ENCODE measurements at regions not wholly inside any gene's neighbourhood (a gene's known extent, or its start where the extent isn't known, plus 50 kb on each side); places are given as distances from the start of the nearest gene placed in this dataset.

DNA sequence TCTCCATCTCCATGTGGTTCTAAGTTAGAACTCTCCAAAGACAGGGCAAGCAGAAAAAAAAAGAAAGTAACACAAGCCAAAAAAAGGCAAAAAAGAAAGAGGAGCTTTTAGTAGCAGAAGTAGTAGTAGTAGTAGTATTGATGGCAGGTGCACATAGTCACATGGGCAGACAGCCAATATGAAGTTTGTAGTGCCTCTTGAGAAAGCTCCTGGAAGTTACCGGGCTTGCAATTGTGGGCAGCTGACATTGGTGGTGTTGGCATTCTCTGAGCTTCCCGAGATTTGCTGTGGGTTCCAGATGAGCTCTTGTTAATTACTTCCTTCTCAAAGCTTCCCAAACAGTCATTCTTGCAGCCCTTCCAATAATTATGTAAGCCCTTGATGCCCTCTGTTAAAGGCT lies 1128.5 kb downstream of the TYW1 start:
- no peak overlapping the region for H3K4me3 ChIP-seq
- TF ChIP-seq, protein P1, sequence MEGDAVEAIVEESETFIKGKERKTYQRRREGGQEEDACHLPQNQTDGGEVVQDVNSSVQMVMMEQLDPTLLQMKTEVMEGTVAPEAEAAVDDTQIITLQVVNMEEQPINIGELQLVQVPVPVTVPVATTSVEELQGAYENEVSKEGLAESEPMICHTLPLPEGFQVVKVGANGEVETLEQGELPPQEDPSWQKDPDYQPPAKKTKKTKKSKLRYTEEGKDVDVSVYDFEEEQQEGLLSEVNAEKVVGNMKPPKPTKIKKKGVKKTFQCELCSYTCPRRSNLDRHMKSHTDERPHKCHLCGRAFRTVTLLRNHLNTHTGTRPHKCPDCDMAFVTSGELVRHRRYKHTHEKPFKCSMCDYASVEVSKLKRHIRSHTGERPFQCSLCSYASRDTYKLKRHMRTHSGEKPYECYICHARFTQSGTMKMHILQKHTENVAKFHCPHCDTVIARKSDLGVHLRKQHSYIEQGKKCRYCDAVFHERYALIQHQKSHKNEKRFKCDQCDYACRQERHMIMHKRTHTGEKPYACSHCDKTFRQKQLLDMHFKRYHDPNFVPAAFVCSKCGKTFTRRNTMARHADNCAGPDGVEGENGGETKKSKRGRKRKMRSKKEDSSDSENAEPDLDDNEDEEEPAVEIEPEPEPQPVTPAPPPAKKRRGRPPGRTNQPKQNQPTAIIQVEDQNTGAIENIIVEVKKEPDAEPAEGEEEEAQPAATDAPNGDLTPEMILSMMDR (IDR thresholded peaks at IDR 0.05), result no peak
- intact Hi-C loops (cut with DNase I), result no loop called here

DNA sequence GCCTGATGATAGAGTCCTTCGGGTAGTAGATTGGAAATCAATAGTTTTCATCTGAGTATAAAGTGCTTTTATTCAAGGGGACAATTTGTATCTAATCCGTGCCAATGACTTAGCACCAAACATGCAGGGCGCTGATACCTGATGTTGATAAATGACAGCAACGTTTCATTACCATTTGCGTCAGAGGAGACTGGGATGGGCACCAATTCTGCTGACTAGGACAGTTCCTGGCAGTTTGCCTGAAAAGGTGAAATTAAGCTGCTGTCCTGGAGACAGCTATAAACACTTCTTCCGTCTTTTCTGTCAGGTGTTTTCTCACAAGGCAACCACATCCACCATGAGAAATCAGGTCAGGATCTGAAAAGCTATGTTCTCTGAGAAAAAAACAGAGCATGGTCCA lies 1136.4 kb downstream of the TYW1 start:
- Histone ChIP-seq H3K4me3 (no peak overlapping the region), H3K4me1 (no peaks in the 10 kb centered on the region), H3K27ac (no peak overlapping the region), H3K36me3 (no peaks in the 10 kb centered on the region), H3K9me3 (no peaks in the 10 kb centered on the region), H3K27me3 (peaks cover 0 to 7% of the 10 kb centered on the region in 2 donors)
- intact Hi-C loops (cut with DNase I), result no loop called here
- DNase-seq (no peak), ATAC-seq (no peak)
- TF ChIP-seq, protein P1 (IDR thresholded peaks at IDR 0.05), result no peak

More for the DNA sequence above, 1128.5 kb downstream of the TYW1 start:
- H3K4me1 ChIP-seq, result no peaks in the 10 kb centered on the region
- ATAC-seq (peak; percentile 56), DNase-seq (peak in 1 of 4 donors; percentile 42)
- no peak overlapping the region for H3K27ac ChIP-seq
- H3K9me3 ChIP-seq, result peaks cover 0 to 5% of the 10 kb centered on the region in 2 donors
- no peaks in the 10 kb centered on the region for H3K36me3 ChIP-seq
- no peaks in the 10 kb centered on the region for H3K27me3 ChIP-seq

DNA sequence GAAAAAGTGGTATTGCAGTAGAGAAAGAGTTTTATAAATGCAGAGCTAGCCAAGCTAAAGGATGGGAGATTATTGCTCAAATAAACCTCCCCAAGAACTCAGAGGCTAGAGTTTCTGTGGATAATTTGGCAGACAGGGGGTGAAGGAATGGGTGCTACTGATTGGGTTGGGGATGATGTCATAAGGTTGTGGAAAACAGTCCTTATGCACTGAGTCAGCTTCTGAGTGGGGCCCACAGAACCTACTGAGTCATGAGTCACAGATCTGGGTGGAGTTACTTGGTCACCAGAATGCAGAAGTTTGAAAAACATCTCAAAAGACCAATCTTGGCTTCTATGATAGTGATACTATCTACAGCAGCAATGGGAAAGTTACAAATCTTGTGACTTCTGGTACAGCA lies 1146.7 kb downstream of the TYW1 start:
- peaks cover 0 to 35% of the 10 kb centered on the region in 2 donors for H3K9me3 ChIP-seq
- intact Hi-C loops (cut with DNase I), result no loop called here
- H3K4me1 ChIP-seq, result no peaks in the 10 kb centered on the region
- no peak for DNase-seq
- no peak overlapping the region for H3K27ac ChIP-seq
- TF ChIP-seq, protein P1 (IDR thresholded peaks at IDR 0.05), result no peak
- ATAC-seq, result no peak
- no peak overlapping the region for H3K4me3 ChIP-seq
- H3K27me3 ChIP-seq, result peaks cover 0 to 20% of the 10 kb centered on the region in 2 donors
- H3K36me3 ChIP-seq, result no peaks in the 10 kb centered on the region

DNA sequence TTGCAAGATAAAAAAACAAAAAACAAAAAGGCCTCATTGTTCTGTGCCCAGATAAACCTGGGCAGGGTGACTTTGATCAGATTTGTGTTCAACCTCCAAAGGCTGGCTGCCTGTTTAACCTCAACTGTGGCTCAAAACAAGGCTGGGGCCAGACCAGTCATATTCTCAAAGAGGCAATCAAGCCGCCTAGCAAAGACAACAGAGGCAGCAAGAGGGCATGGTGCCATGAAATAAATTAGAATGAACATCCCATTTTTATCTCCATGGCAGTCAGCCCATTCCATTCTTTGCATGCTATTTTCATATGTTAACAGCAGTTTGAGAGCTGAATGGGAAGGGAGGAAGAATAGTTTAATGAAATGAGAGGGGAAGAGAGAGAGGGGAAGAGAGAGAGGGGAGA lies 1150.3 kb downstream of the TYW1 start:
- intact Hi-C loops (cut with DNase I), result no loop called here
- Histone ChIP-seq H3K27ac (no peak overlapping the region), H3K9me3 (peaks cover 0 to 30% of the 10 kb centered on the region in 2 donors), H3K4me1 (no peaks in the 10 kb centered on the region), H3K36me3 (no peaks in the 10 kb centered on the region), H3K27me3 (peaks cover 5 to 28% of the 10 kb centered on the region in 2 donors), H3K4me3 (no peak overlapping the region)
- no peak for ATAC-seq
- TF ChIP-seq, protein P1 (IDR thresholded peaks at IDR 0.05), result no peak
- no peak for DNase-seq

DNA sequence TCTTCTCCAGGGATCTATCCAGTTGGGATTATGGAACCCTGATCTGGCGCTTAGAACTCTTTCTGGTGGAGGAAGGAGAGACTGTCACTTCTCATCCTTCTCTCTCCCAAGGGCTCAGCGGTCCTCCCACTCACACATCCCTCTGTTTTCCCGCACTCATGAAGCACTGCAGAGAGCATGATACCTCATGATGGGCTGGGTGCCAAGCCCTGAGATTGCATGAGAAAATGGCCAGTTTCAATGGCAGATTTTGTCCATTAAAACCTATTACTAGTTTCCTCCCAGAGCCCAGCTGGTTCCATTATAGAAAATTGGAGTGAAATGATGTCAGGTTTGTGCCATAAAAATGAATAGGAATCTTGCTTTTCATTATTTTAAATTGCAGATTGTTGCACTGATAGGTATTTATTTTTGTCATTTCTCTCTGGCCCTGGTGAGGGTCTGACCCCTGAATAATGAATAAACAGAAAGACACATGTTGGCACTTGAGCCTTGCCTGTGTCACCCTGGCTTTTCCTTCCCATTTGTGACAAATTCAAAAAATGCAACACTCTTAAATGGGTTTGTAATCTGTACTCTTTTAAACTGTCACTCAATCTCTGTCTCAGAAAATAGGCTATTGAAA lies 1151.1 kb downstream of the TYW1 start:
- TF ChIP-seq, protein P1 (IDR thresholded peaks at IDR 0.05), result no peak
- Histone ChIP-seq H3K9me3 (peaks cover 0 to 23% of the 10 kb centered on the region in 2 donors), H3K4me3 (no peak overlapping the region), H3K27me3 (peaks cover 5 to 25% of the 10 kb centered on the region in 2 donors), H3K36me3 (no peaks in the 10 kb centered on the region), H3K4me1 (no peaks in the 10 kb centered on the region), H3K27ac (no peak overlapping the region)
- intact Hi-C loops (cut with DNase I), result no loop called here
- ATAC-seq, result no peak
- DNase-seq, result no peak
